ENCODE measurements at regions not wholly inside any gene's neighbourhood (a gene's known extent, or its start where the extent isn't known, plus 50 kb on each side); places are given as distances from the start of the nearest gene placed in this dataset.

GRCh38 chr6:149200282-149200945, 117.1 kb upstream of the TAB2 start:
- no peak for ATAC-seq (ENCODE audit: poor library complexity)
- POLR2A ChIA-PET: interaction anchor here (0.9 kb wide), 1 partner anchor 60 kb away, joined by 3 read pairs; no protein-coding TSS in a partner anchor
- Histone ChIP-seq H3K27ac (ENCODE audit: low read depth in 1 of 2, low read length in 2 of 2) (no peak overlapping the region), H3K4me3 (ENCODE audit: low read length) (no peak overlapping the region), H3K36me3 (ENCODE audit: insufficient read depth, low read length) (no peaks in the 10 kb centered on the region), H3K4me1 (ENCODE audit: insufficient read depth, low read length) (no peaks in the 10 kb centered on the region), H3K27me3 (ENCODE audit: control insufficient read depth in 1 of 2, insufficient read depth in 2 of 2, low read length in 2 of 2) (no peaks in the 10 kb centered on the region), H3K9me3 (ENCODE audit: control insufficient read depth in 1 of 2, insufficient read depth in 1 of 2, low read length in 2 of 2) (peaks cover 10 to 12% of the 10 kb centered on the region in 2 experiments)
- H3K27me3 Mint-ChIP-seq: no peaks in the 10 kb centered on the region
- CTCF ChIA-PET: no interaction called here
- peaks cover 18% of the 10 kb centered on the region for H3K36me3 Mint-ChIP-seq (ENCODE audit: low read depth)
- H3K4me3 Mint-ChIP-seq: no peak overlapping the region
- intact Hi-C loops (cut with DNase I, micrococcal nuclease): no loop called here
- H3K4me1 Mint-ChIP-seq (ENCODE audit: low read depth): no peaks in the 10 kb centered on the region
- DNase-seq: no peak
- TF ChIP-seq, protein P1, sequence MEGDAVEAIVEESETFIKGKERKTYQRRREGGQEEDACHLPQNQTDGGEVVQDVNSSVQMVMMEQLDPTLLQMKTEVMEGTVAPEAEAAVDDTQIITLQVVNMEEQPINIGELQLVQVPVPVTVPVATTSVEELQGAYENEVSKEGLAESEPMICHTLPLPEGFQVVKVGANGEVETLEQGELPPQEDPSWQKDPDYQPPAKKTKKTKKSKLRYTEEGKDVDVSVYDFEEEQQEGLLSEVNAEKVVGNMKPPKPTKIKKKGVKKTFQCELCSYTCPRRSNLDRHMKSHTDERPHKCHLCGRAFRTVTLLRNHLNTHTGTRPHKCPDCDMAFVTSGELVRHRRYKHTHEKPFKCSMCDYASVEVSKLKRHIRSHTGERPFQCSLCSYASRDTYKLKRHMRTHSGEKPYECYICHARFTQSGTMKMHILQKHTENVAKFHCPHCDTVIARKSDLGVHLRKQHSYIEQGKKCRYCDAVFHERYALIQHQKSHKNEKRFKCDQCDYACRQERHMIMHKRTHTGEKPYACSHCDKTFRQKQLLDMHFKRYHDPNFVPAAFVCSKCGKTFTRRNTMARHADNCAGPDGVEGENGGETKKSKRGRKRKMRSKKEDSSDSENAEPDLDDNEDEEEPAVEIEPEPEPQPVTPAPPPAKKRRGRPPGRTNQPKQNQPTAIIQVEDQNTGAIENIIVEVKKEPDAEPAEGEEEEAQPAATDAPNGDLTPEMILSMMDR (IDR thresholded peaks at IDR 0.05): no peak
- peaks cover 18% of the 10 kb centered on the region for H3K9me3 Mint-ChIP-seq
- no peak overlapping the region for H3K27ac Mint-ChIP-seq

GRCh38 chr6:149201068-149201655, 116.3 kb upstream of the TAB2 start:
- Histone ChIP-seq H3K36me3 (ENCODE audit: insufficient read depth, low read length) (no peaks in the 10 kb centered on the region), H3K27ac (ENCODE audit: low read depth in 1 of 2, low read length in 2 of 2) (no peak overlapping the region), H3K4me1 (ENCODE audit: insufficient read depth, low read length) (no peaks in the 10 kb centered on the region), H3K27me3 (ENCODE audit: control insufficient read depth in 1 of 2, insufficient read depth in 2 of 2, low read length in 2 of 2) (no peaks in the 10 kb centered on the region), H3K9me3 (ENCODE audit: control insufficient read depth in 1 of 2, insufficient read depth in 1 of 2, low read length in 2 of 2) (peaks cover 10 to 12% of the 10 kb centered on the region in 2 experiments), H3K4me3 (ENCODE audit: low read length) (no peak overlapping the region)
- ChIA-PET POLR2A (interaction anchor here (1.5 kb wide), 1 partner anchor 11 kb away, joined by 4 read pairs; no protein-coding TSS in a partner anchor), CTCF (interaction anchor here (0.6 to 1.2 kb wide), 2 partner anchors 172 to 173 kb away, joined by 3 read pairs; no protein-coding TSS in a partner anchor)
- DNase-seq (no peak), ATAC-seq (ENCODE audit: poor library complexity) (no peak)
- Mint-ChIP-seq H3K4me1 (ENCODE audit: low read depth) (no peaks in the 10 kb centered on the region), H3K27ac (no peak overlapping the region), H3K27me3 (no peaks in the 10 kb centered on the region), H3K4me3 (no peak overlapping the region), H3K36me3 (ENCODE audit: low read depth) (peaks cover 18% of the 10 kb centered on the region), H3K9me3 (peaks cover 18% of the 10 kb centered on the region)
- intact Hi-C loops (cut with DNase I, micrococcal nuclease): no loop called here
- TF ChIP-seq, protein P1 (IDR thresholded peaks at IDR 0.05): no peak

- Histone ChIP-seq H3K27ac (ENCODE audit: low read depth in 1 of 2, low read length in 2 of 2) (no peak overlapping the region), H3K27me3 (ENCODE audit: control insufficient read depth in 1 of 2, insufficient read depth in 2 of 2, low read length in 2 of 2) (no peaks in the 10 kb centered on the region), H3K4me1 (ENCODE audit: insufficient read depth, low read length) (no peaks in the 10 kb centered on the region), H3K36me3 (ENCODE audit: insufficient read depth, low read length) (no peaks in the 10 kb centered on the region), H3K9me3 (ENCODE audit: control insufficient read depth in 1 of 2, insufficient read depth in 1 of 2, low read length in 2 of 2) (peaks cover 10 to 12% of the 10 kb centered on the region in 2 experiments), H3K4me3 (ENCODE audit: low read length) (no peak overlapping the region)
- TF ChIP-seq, protein P1 (IDR thresholded peaks at IDR 0.05): no peak
- no peak overlapping the region for H3K4me3 Mint-ChIP-seq
- H3K9me3 Mint-ChIP-seq: peaks cover 12% of the 10 kb centered on the region
- intact Hi-C loops (cut with DNase I, micrococcal nuclease): no loop called here
- ChIA-PET POLR2A (interaction anchor here (1.1 to 1.5 kb wide), 2 partner anchors 10 to 14 kb away, joined by 3 to 4 read pairs; no protein-coding TSS in a partner anchor), CTCF (interaction anchor here (1.2 to 1.3 kb wide), 2 partner anchors 158 to 173 kb away, joined by 3 read pairs; no protein-coding TSS in a partner anchor)
- H3K27me3 Mint-ChIP-seq: no peaks in the 10 kb centered on the region
- no peak overlapping the region for H3K27ac Mint-ChIP-seq
- ATAC-seq (ENCODE audit: poor library complexity) (no peak), DNase-seq (no peak)
- no peaks in the 10 kb centered on the region for H3K4me1 Mint-ChIP-seq (ENCODE audit: low read depth)
- peaks cover 18% of the 10 kb centered on the region for H3K36me3 Mint-ChIP-seq (ENCODE audit: low read depth)
Measured at GRCh38 chr6:149202100-149202499, 115.4 kb upstream of the TAB2 start.

Measured in CD4-positive, alpha-beta T cell (primary cell).